WERI-Rb-1 (cell line): ENCODE measurements at regions not wholly inside any gene's neighbourhood (a gene's known extent, or its start where the extent isn't known, plus 50 kb on each side); places are given as distances from the start of the nearest gene placed in this dataset.

ENCODE experiments used
- DNase-seq: peaks from one replicate; pipeline ENCODE4 v3.0.0-alpha.2; 2020
- H3K27ac ChIP-seq: fragments of 250-450 bp; sonication (Bioruptor Pico); 2 replicates; pipeline ENCODE4 v1.5.1; 2020; ENCODE audit warnings: mild to moderate bottlenecking, moderate library complexity
- H3K27me3 ChIP-seq: fragments of 250-450 bp; sonication (Bioruptor Pico); 2 replicates; pipeline ENCODE4 v1.5.1; 2021; ENCODE audit warnings: mild to moderate bottlenecking, low read depth, moderate library complexity; ENCODE audit not compliant: insufficient read depth, severe bottlenecking
- H3K36me3 ChIP-seq: fragments of 250-450 bp; sonication (Bioruptor Pico); 2 replicates; pipeline ENCODE4 v1.5.1; 2020; ENCODE audit warnings: mild to moderate bottlenecking, moderate library complexity
- H3K4me3 ChIP-seq: 2 replicates; pipeline ENCODE4 v1.5.1; 2011; ENCODE audit warnings: low read depth, mild to moderate bottlenecking, control low read depth, low read length
- H3K9me3 ChIP-seq: fragments of 250-450 bp; sonication (Bioruptor Pico); 2 replicates; pipeline ENCODE4 v1.5.1; 2021; ENCODE audit warnings: mild to moderate bottlenecking, moderate library complexity; ENCODE audit not compliant: severe bottlenecking
- CTCF ChIP-seq: IDR thresholded peaks from 2 replicates; pipeline ENCODE4 v1.5.1; 2011; ENCODE audit warnings: low read depth, mild to moderate bottlenecking, control low read depth, inconsistent platforms, low read length

DNA sequence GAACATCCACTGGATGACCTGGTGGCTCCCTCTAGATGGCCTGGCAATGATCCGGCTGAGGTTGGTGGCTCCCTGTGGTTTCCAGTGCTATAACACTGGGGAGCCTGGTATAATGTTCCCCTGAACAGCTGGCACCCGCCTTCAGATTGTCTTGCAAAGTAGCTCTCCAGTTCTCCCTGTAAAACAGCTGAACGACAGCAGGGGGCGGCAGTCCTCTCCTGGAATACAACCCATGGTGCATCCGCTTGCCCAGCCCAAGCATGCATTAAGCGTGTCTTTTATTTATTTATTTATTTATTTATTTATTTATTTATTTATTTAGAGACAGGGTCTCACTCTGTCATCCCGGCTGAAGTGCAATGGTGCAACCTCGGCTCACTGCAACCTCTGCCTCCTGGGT, 258.9 kb downstream of the BUD13 start:
- DNase-seq, result peak; percentile 88
- no peaks in the 10 kb centered on the region for H3K27me3 ChIP-seq
- no peaks in the 10 kb centered on the region for H3K36me3 ChIP-seq
- TF ChIP-seq CTCF, result peak; percentile 63
- no peaks in the 10 kb centered on the region for H3K9me3 ChIP-seq
- H3K27ac ChIP-seq, result no peak overlapping the region
- H3K4me3 ChIP-seq, result no peak overlapping the region

GRCh38 chr11:116513278-116513823, 259.4 kb downstream of the BUD13 start:
- H3K27ac ChIP-seq, result no peak overlapping the region

GRCh38 chr11:116512841-116513240, 259.9 kb downstream of the BUD13 start:
- no peaks in the 10 kb centered on the region for H3K36me3 ChIP-seq
- no peak for TF ChIP-seq CTCF
- H3K9me3 ChIP-seq, result no peaks in the 10 kb centered on the region
- DNase-seq, result no peak
- H3K4me3 ChIP-seq, result no peak overlapping the region
- H3K27ac ChIP-seq, result no peak overlapping the region
- no peaks in the 10 kb centered on the region for H3K27me3 ChIP-seq

More at GRCh38 chr11:116513278-116513823, 259.4 kb downstream of the BUD13 start:
- H3K27me3 ChIP-seq, result no peaks in the 10 kb centered on the region
- no peak for TF ChIP-seq CTCF
- H3K36me3 ChIP-seq, result no peaks in the 10 kb centered on the region
- no peak for DNase-seq
- H3K4me3 ChIP-seq, result no peak overlapping the region
- H3K9me3 ChIP-seq, result no peaks in the 10 kb centered on the region

DNA sequence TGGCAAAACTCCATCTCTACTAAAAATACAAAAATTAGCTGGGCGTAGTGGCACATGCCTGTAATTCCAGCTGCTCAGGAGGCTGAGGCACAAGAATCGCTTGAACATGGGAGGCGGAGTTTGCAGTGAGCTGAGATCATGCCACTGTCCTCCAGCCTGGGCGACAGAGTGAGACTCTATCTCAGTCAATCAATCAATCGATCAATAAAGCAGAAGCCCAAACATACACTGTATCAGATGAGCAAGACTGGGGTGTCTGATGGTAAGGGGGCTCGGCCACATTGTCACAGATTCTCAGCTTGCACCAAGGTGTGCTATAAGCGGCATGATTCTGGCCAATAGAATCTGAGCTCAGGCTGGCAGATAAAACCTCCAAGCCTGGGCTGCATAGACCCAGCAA, 261.1 kb downstream of the BUD13 start:
- no peak for TF ChIP-seq CTCF
- no peaks in the 10 kb centered on the region for H3K9me3 ChIP-seq
- H3K27me3 ChIP-seq, result no peaks in the 10 kb centered on the region
- H3K36me3 ChIP-seq, result no peaks in the 10 kb centered on the region
- H3K4me3 ChIP-seq, result no peak overlapping the region
- H3K27ac ChIP-seq, result peak overlapping the region; percentile 70
- DNase-seq, result no peak

DNA sequence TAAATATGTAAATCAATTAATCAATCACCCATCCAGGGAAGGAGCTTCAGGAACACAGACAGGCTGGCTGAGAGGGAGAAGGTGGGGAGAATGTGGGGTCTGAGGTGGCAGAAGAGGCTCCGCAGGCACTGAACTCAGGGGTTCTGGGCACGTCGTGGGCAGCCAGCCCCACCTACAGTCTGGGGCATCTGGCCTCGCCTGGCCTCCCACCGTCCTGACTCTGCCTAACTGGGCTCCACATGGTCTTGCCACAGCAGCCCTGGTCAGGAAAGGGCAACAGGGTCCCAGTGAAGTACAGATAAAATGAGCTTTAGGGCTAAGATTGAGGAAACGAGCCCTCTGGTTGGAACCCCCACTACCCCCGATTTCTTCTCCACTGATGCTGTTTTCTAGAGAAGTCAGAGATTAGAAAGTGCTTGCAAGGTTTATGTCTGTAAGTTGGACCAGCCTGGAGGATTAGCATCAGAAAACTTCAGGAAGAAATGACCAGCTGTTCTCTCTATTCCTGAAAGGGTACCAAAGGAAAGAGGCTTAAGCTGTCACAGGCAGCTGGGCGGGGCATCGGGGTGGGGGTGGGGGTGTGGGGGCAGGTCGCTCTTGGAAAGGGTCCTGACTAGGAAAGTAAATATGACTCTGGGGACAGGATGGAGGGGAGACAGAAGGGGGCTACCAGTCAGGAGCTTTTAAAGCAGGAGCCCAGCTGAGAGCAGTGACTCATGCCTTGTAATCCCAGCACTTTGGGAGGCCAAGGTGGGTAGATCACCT, 261.7 kb downstream of the BUD13 start:
- H3K4me3 ChIP-seq, result no peak overlapping the region
- no peaks in the 10 kb centered on the region for H3K36me3 ChIP-seq
- no peaks in the 10 kb centered on the region for H3K9me3 ChIP-seq
- 0 out of 2 replicates have a peak, but pooled peaks have one; percentile 10 for TF ChIP-seq CTCF
- peak; percentile 73 for DNase-seq
- peak overlapping the region; percentile 70 for H3K27ac ChIP-seq
- no peaks in the 10 kb centered on the region for H3K27me3 ChIP-seq
